Uterus (tissue), 3 donors: ENCODE measurements at regions not wholly inside any gene's neighbourhood (a gene's known extent, or its start where the extent isn't known, plus 50 kb on each side); places are given as distances from the start of the nearest gene placed in this dataset.

Experiments
- DNase-seq, 2 donors: peaks; one replicate each; pipeline ENCODE4 v3.0.0-alpha.2; 2019 to 2020
- H3K27ac ChIP-seq, 2 donors: fragments of 200-600 bp; sonication (generic); 1 replicate in 1 of 2; 2 replicates in 1 of 2; pipeline ENCODE4 v1.5.1; 2016 to 2018
- H3K27me3 ChIP-seq, 2 donors: fragments of 200-600 bp; sonication (generic); one replicate each; pipeline ENCODE4 v1.5.1; 2018 to 2019; ENCODE audit warnings: control low read depth in 1 of 2
- H3K36me3 ChIP-seq, 2 donors: fragments of 200-600 bp; sonication (generic); one replicate each; pipeline ENCODE4 v1.5.1; 2019; ENCODE audit warnings: control low read depth in 1 of 2
- H3K4me1 ChIP-seq, 2 donors: fragments of 200-600 bp; sonication (generic); one replicate each; pipeline ENCODE4 v1.5.1; 2018 to 2019; ENCODE audit warnings: control low read depth in 1 of 2
- H3K4me3 ChIP-seq, 2 donors: fragments of 200-600 bp; sonication (generic); 1 replicate in 1 of 2; 2 replicates in 1 of 2; pipeline ENCODE4 v1.5.1; 2018 to 2019; ENCODE audit warnings: mild to moderate bottlenecking in 1 of 2
- H3K9me3 ChIP-seq, 2 donors: fragments of 200-600 bp; sonication (generic); one replicate each; pipeline ENCODE4 v1.5.1; 2019; ENCODE audit warnings: control low read depth in 1 of 2
- CTCF ChIP-seq, 4 experiments: fragments of 200-600 bp in 2 of 4; fragments of 450-650 bp in 2 of 4; sonication (generic) in 2 of 4; IDR thresholded peaks; one replicate each; pipeline ENCODE4 v1.5.1; 2016 to 2019; ENCODE audit warnings: antibody characterized with exemption in 4 of 4, mild to moderate bottlenecking in 2 of 4, moderate library complexity in 1 of 4
- POLR2A ChIP-seq, 2 donors: fragments of 450-650 bp; IDR thresholded peaks; one replicate each; pipeline ENCODE4 v1.6.1; 2016; ENCODE audit warnings: antibody characterized with exemption in 2 of 2, mild to moderate bottlenecking in 1 of 2, moderate library complexity in 1 of 2
- intact Hi-C: fragments of 100-400 bp; cut with DNase I; formaldehyde crosslinking; loops from one replicate; pipeline ENCODE4 v1.15.1; 2023; ENCODE audit warnings: low total_unique reads
- donor health status: DM: yes; HTN: yes; CAD: no.

- H3K27ac ChIP-seq, result no peak overlapping the region
- TF ChIP-seq POLR2A (IDR thresholded peaks at IDR 0.05), result no peak
- TF ChIP-seq CTCF (IDR thresholded peaks at IDR 0.05), result no peak
- no peaks in the 10 kb centered on the region for H3K9me3 ChIP-seq
- H3K27me3 ChIP-seq, result no peaks in the 10 kb centered on the region
- intact Hi-C loops, result no loop called here
- H3K36me3 ChIP-seq, result no peaks in the 10 kb centered on the region
- H3K4me3 ChIP-seq, result no peak overlapping the region
- H3K4me1 ChIP-seq, result no peaks in the 10 kb centered on the region
- DNase-seq, result no peak
These were observed 1186.2 kb downstream of the BCL11B start for GRCh38 chr14:98085751-98086150.

GRCh38 chr14:98093111-98093510, 1178.9 kb downstream of the BCL11B start:
- no peak for TF ChIP-seq CTCF (IDR thresholded peaks at IDR 0.05)
- TF ChIP-seq POLR2A (IDR thresholded peaks at IDR 0.05), result no peak
- Histone ChIP-seq H3K9me3 (no peaks in the 10 kb centered on the region), H3K36me3 (no peaks in the 10 kb centered on the region), H3K4me1 (no peaks in the 10 kb centered on the region), H3K27ac (no peak overlapping the region), H3K27me3 (no peaks in the 10 kb centered on the region), H3K4me3 (no peak overlapping the region)
- no peak for DNase-seq
- intact Hi-C loops, result no loop called here

GRCh38 chr14:98099527-98099926, 1172.5 kb downstream of the BCL11B start:
- no peaks in the 10 kb centered on the region for H3K27me3 ChIP-seq
- no peak overlapping the region for H3K27ac ChIP-seq
- intact Hi-C loops, result no loop called here
- H3K4me1 ChIP-seq, result no peaks in the 10 kb centered on the region
- DNase-seq, result no peak
- H3K36me3 ChIP-seq, result no peaks in the 10 kb centered on the region
- H3K9me3 ChIP-seq, result no peaks in the 10 kb centered on the region
- no peak overlapping the region for H3K4me3 ChIP-seq
- no peak for TF ChIP-seq CTCF (IDR thresholded peaks at IDR 0.05)
- no peak for TF ChIP-seq POLR2A (IDR thresholded peaks at IDR 0.05)

GRCh38 chr14:98101323-98101722, 1170.7 kb downstream of the BCL11B start:
- no peaks in the 10 kb centered on the region for H3K36me3 ChIP-seq
- no peak overlapping the region for H3K4me3 ChIP-seq
- TF ChIP-seq CTCF (IDR thresholded peaks at IDR 0.05) (no peak), POLR2A (IDR thresholded peaks at IDR 0.05) (no peak)
- no peak overlapping the region for H3K27ac ChIP-seq
- H3K4me1 ChIP-seq, result no peaks in the 10 kb centered on the region
- intact Hi-C loops, result no loop called here
- no peaks in the 10 kb centered on the region for H3K9me3 ChIP-seq
- DNase-seq, result no peak
- H3K27me3 ChIP-seq, result no peaks in the 10 kb centered on the region

GRCh38 chr14:98103705-98104104, 1168.3 kb downstream of the BCL11B start:
- Histone ChIP-seq H3K27me3 (no peaks in the 10 kb centered on the region), H3K27ac (no peak overlapping the region), H3K4me3 (no peak overlapping the region), H3K36me3 (no peaks in the 10 kb centered on the region), H3K9me3 (no peaks in the 10 kb centered on the region), H3K4me1 (no peaks in the 10 kb centered on the region)
- TF ChIP-seq POLR2A (IDR thresholded peaks at IDR 0.05) (no peak), CTCF (IDR thresholded peaks at IDR 0.05) (no peak)
- intact Hi-C loops, result no loop called here
- no peak for DNase-seq
